Ureter (tissue), 1 donor: ENCODE measurements at regions not wholly inside any gene's neighbourhood (a gene's known extent, or its start where the extent isn't known, plus 50 kb on each side); places are given as distances from the start of the nearest gene placed in this dataset.
"Not testable (repeated sequence)": the region's sequence is repeated elsewhere in the genome, so short reads cannot be mapped to it uniquely, and the experiment has no call there.

Experiments
- DNase-seq: peaks from one replicate; pipeline ENCODE4 v3.0.0-alpha.2; 2020; ENCODE audit warnings: low spot score
- donor health status: DM: yes; HTN: yes; CAD: no.

GRCh38 chr12:84502180-84502860, 410.3 kb downstream of the SLC6A15 start:
- no peak for DNase-seq

DNA sequence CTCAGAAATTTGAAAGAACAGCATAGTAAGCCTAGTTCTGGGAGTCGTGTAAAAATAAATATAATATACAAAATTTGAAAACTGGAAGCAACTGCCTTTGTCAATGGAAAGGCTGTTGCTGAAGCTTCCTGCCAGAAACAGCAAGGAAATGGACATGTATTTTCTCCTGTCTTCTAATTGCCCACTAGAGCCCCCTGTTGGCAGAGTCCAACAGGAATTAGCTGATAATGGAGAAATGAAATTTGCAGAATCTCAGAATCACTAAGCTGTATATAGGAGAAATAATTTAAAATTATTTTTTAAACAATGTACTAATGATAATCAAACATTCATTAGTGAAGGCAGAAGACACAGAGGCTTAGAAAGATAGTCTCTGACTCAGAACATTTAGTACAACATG, 414.8 kb downstream of the SLC6A15 start:
- no peak for DNase-seq

DNA sequence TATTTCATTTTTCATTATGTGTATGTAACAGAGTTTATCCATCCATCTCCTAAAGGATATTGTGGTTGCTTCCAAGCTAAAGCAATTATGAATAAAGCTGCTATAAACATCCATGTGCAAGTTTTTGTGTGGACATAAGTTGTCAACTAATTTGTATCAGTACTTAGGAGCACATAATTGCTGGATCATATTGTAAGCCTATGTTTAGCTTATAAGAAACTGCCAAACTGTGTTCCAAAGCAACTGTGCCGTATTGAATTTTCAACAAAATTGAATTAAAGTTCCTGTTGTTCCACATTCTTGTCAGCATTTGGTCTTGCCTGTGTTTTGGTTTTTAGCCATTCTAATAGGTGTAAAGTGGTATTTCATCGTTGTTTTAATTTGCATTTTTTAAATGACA, 416.9 kb downstream of the SLC6A15 start:
- no peak for DNase-seq

DNA sequence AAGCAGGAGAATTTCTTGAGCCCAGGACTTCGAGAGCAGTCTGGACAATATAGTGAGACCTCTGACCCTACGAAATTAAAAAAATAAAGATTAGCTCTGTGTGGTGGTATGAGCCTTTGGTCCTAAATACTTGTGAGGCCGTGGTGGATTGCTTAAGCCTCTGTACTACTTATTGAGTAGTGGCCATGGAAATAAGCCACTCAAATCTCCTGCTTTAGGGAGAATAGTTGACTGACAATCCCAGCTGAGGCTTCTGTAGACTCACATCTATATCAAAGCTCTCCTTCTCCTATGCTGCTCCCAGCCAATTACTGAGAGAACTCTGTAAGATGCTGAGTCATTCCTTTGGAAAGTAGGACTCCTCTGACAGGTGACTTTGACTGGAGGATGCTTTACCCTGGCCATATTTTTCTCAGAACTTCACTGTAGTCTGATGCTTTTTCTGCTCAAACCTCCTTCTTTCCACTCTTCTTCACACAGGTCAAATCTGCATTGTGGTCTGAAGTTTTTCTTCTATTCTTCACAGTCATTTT, 420.2 kb downstream of the SLC6A15 start:
- no peak for DNase-seq

- DNase-seq: no peak
Observed at GRCh38 chr12:84484798-84485197, 427.8 kb downstream of the SLC6A15 start.

GRCh38 chr12:84480803-84481202, 431.8 kb downstream of the SLC6A15 start:
- DNase-seq: no peak

GRCh38 chr12:84470361-84470760, 442.2 kb downstream of the SLC6A15 start:
- DNase-seq: no peak

- no peak for DNase-seq
Observed at GRCh38 chr12:84464616-84465015, 448.0 kb downstream of the SLC6A15 start.

DNA sequence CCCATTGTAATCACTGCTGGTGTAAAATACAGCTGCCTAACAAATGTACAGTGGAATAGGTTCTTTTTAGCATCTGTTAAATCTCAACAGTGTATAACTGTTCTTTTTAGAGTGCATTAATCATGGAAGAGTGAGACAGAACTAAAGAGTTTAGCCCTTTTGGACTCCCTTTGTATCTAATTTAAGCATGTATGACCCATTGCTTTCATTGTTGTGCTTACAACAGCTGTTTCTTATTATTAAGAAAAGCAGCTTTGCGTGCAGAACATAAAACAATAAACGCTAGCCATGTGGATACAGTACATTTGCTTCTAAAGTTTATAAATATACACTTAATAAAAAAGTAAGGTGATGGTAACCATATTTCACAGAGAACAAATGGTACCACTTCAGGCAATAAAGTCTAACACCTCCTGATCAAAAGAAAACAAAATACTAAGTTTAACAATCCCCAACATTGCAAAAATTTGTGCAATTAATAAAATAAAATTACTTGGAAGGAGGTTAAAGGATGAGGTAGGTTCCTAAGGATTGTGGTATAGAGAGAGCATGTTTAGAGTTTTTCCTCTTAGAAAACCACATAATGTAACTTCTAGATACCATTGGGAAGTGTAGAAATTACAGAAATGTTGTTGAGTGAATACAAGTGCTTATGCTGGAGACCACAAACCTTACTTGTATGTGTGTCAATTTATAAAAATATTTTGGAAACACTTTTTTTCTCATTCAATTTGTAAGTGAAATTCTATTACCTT, 448.7 kb downstream of the SLC6A15 start:
- no peak for DNase-seq

- DNase-seq: no peak
Observed at GRCh38 chr12:84455598-84455997, 457.0 kb downstream of the SLC6A15 start.

DNA sequence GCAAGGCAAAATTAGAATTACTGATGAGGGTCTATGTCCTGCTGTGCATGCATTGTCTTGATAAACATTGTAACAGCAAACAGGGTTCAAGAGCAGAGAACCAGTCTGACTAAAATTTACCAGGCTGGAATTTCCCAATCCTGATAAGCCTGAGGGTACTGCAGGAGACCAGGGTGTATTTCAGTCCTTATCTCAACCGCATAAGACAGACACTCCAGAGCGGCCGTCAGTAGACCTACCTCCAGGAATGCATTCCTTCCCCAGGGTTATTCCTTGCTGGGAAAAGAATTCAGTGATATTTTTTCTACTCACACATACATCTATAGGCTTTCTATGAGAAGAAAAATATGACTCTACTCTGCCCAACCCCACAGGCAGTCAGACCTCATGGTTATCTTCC, 466.1 kb downstream of the SLC6A15 start:
- not testable (repeated sequence) for DNase-seq

DNA sequence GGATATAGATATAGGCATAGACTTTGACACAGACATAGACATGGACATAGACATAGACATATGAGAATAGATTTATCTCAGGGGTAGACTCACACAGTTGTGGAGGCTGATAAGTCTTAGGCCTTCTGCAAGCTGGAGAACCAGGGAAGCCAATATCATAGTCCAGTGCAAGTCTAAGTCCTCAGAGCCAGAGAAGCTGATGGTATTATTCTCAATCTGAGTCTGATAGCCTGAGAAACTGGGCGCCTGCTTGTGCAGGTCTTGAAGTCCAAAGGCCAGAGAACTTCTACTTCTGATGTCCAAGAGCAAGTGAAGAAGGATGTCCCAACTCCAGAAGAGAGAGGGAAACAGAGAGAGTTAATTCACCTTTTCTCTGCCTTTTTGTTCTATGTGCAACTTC, 476.5 kb downstream of the SLC6A15 start:
- DNase-seq: no peak

DNA sequence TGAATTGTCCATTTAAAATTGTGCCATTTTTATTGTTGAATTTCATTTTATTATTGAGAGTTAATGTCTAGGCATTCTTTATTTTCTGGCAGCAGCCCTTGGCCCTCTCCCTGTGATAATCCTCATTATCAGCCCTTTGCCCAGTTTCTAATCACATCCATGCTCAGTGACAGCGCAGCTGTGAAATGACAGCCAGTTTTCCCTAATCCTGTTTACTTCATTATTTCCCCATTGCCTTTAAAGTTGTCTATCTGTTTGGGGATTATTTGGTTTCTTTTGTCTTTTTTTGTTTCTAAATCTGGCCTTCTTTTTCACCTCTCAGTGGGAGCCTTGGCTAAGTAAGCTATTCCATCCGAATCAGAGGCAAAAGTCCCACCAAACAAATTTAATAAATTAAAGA, 476.9 kb downstream of the SLC6A15 start:
- DNase-seq: no peak

GRCh38 chr12:84422340-84422739, 490.3 kb downstream of the SLC6A15 start:
- no peak for DNase-seq

GRCh38 chr12:84421103-84421502, 491.5 kb downstream of the SLC6A15 start:
- DNase-seq: no peak

- DNase-seq: no peak
Observed at GRCh38 chr12:84416626-84417025, 496.0 kb downstream of the SLC6A15 start.

- DNase-seq: no peak
Observed at GRCh38 chr12:84415946-84416345, 496.7 kb downstream of the SLC6A15 start.

GRCh38 chr12:84413656-84414055, 498.9 kb downstream of the SLC6A15 start:
- DNase-seq: no peak

- no peak for DNase-seq
Observed at GRCh38 chr12:84412226-84412625, 500.4 kb downstream of the SLC6A15 start.

- no peak for DNase-seq
Observed at GRCh38 chr12:84411031-84411430, 501.6 kb downstream of the SLC6A15 start.

DNA sequence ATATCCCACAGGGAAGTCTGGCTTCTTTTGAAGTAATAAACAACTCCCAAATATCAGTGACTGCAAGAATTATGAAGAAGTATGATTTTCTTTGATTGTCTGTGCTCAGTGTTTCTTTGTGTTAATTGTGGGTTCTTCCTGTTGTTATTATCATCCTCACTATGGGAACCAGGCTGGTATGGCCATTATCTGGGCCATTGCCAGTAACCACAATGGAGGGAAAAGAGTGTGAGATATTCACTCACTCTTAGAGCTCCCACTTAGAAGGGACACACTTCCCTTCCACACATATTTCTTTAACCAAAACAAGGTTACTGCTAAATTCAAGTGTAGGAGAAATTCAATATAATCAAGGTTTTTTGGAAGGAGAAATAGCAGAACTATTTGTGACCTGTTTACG, 503.7 kb downstream of the SLC6A15 start:
- DNase-seq: no peak

GRCh38 chr12:84406720-84407119, 505.9 kb downstream of the SLC6A15 start:
- not testable (repeated sequence) for DNase-seq

- no peak for DNase-seq
Observed at GRCh38 chr12:84397846-84398245, 514.8 kb downstream of the SLC6A15 start.
